ENCODE measurements at regions not wholly inside any gene's neighbourhood (a gene's known extent, or its start where the extent isn't known, plus 50 kb on each side); places are given as distances from the start of the nearest gene placed in this dataset.

DNA sequence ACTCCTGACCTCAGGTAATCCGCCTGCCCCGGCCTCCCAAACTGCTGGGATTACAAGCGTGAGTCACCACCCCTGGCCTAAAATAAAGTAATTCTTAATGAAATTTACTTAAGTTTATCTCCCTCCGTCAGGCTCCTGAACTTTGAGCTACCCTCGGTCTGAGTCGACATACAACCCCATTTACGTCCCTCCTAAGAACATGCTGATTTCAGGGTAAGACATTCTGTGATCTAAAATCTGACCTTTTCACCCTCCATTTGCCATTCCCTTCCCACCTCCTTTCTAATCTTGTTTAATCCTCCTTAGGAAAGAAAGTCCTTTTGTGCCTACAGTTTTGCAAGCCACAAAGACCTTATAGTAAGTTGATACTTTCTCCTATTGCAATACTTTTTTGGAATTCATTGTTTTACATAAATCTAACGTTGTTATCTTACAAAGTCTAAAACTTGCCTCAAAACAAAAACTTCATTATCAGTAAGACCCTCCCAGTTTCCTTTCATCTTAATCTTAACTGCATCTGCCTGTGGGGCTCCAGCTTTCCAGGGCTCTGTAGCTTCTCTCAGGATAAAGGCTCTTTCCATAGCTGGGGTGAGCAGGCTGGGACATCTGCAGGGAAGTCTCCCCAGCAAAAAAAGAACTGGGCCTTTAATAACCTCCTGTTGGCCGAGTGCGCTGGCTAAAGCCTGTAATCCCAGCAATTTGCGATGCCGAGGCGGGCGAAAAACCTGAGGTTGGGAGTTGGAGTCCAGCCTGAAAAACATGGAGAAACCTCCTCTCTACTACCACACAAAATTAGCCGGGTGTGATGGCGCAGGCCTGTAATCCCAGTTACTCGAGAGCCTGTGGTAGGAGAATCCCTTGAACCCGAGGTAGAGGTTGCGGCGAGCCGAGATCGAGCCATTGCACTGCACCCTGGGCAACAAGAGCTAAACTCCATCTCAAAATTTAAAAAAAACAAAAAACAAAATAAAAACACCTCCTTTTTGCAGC lies 143.1 kb downstream of the ZNF737 start:
- no peak overlapping the region; the same call in 1 of the 2 replicates for H4K5ac ChIP-seq (ENCODE audit: low read depth, low read length)
- H3K14ac ChIP-seq (replicated peaks; ENCODE audit: low read depth, low read length): no peak overlapping the region
- intact Hi-C loops (cut with micrococcal nuclease): no loop called here
- H2BK120ac ChIP-seq (ENCODE audit: low read depth, low read length): no peak overlapping the region
- no peak overlapping the region for H2BK5ac ChIP-seq (ENCODE audit: low read depth, low read length, poor library complexity, severe bottlenecking)
- no peak overlapping the region for H2AK5ac ChIP-seq (ENCODE audit: low read depth, low read length)
- no peaks in the 10 kb centered on the region for H3K36me3 ChIP-seq (ENCODE audit: control insufficient read depth, insufficient read depth, low read length)
- H3K4me1 ChIP-seq (ENCODE audit: control insufficient read depth, insufficient read depth, low read length): no peaks in the 10 kb centered on the region
- in situ Hi-C loops (cut with MboI; ENCODE audit: low sequenced_read_pairs): no loop called here
- no peak overlapping the region for H4K8ac ChIP-seq (ENCODE audit: low read depth in 2 of 2, low read length in 2 of 2)
- H3K9me1 ChIP-seq (ENCODE audit: insufficient read depth, low read length): no peaks in the 10 kb centered on the region
- H4K20me1 ChIP-seq (ENCODE audit: insufficient read depth, low read length): no peaks in the 10 kb centered on the region
- H3K23ac ChIP-seq (ENCODE audit: low read depth, low read length): no peak overlapping the region
- no peak overlapping the region for H2BK20ac ChIP-seq (ENCODE audit: low read depth, low read length)
- no peaks in the 10 kb centered on the region for H3K27me3 ChIP-seq (ENCODE audit: control insufficient read depth, insufficient read depth, low read length)
- no peak overlapping the region for H3K18ac ChIP-seq (ENCODE audit: low read depth, low read length)
- POLR2A ChIA-PET (ENCODE audit: unreplicated experiment): interaction anchor here (0.6 kb wide), 1 partner anchor 792 kb away, joined by 4 read pairs; no protein-coding TSS in a partner anchor
- no TSS peak for BruUV-seq (replicated peaks)
- peaks cover 7% of the 10 kb centered on the region for H3K9me3 ChIP-seq (ENCODE audit: control insufficient read depth, insufficient read depth, low read length)
- H3K4ac ChIP-seq (ENCODE audit: low read depth, low read length): no peak overlapping the region
- H2AFZ ChIP-seq (replicated peaks; ENCODE audit: low read length, poor library complexity): no peak overlapping the region
- no peak overlapping the region for H3K4me3 ChIP-seq (ENCODE audit: insufficient read depth, low read depth, low read length)
- H3K27ac ChIP-seq (ENCODE audit: insufficient read depth, low read length): no peak overlapping the region; the same call in 1 of the 2 replicates
- ATAC-seq (ENCODE audit: low read depth) (no peak), DNase-seq (no peak)
- H2BK15ac ChIP-seq (ENCODE audit: low read depth, low read length): no peak overlapping the region
- no peak overlapping the region for H4K91ac ChIP-seq (ENCODE audit: insufficient read depth, low read depth, low read length)
- H3K79me1 ChIP-seq (ENCODE audit: low read depth in 1 of 2, low read length in 2 of 2): no peaks in the 10 kb centered on the region
- H3K56ac ChIP-seq (ENCODE audit: extremely low read depth, insufficient read depth, low read length): no peak overlapping the region
- H3K9ac ChIP-seq (ENCODE audit: low read depth, low read length): no peak overlapping the region
- H3K4me2 ChIP-seq (ENCODE audit: low read depth, low read length): no peak overlapping the region
- CTCF ChIA-PET: no interaction called here
- dilution Hi-C loops (cut with HindIII; ENCODE audit: low sequenced_read_pairs, unreplicated experiment): no loop called here
- H2AK9ac ChIP-seq (replicated peaks; ENCODE audit: low read depth, low read length, poor library complexity): no peak overlapping the region
- WGBS, 2 experiments (ENCODE audit: extremely low coverage in 2 of 2, insufficient read length in 1 of 2): 80% methylated on average over 1 of the region's 22 CpGs; no CpG with 5 or more reads in 1 of the 2 experiments
- TF ChIP-seq ELK1 (IDR thresholded peaks at IDR 0.05; ENCODE audit: borderline replicate concordance, low read depth, low read length): no peak
- TF ChIP-seq CTCF (conservative IDR thresholded peaks at IDR 0.05; ENCODE audit: low read depth, low read length): no peak
- TF ChIP-seq, protein P1, sequence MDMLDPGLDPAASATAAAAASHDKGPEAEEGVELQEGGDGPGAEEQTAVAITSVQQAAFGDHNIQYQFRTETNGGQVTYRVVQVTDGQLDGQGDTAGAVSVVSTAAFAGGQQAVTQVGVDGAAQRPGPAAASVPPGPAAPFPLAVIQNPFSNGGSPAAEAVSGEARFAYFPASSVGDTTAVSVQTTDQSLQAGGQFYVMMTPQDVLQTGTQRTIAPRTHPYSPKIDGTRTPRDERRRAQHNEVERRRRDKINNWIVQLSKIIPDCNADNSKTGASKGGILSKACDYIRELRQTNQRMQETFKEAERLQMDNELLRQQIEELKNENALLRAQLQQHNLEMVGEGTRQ (IDR thresholded peaks at IDR 0.05; ENCODE audit: low read depth, low read length): no peak
- TF ChIP-seq MAFK (IDR thresholded peaks at IDR 0.05; ENCODE audit: low read depth, low read length): no peak
- no peak for TF ChIP-seq BHLHE40 (IDR thresholded peaks at IDR 0.05; ENCODE audit: low read depth, low read length)
- no peak for TF ChIP-seq MXI1 (IDR thresholded peaks at IDR 0.05; ENCODE audit: borderline replicate concordance, low read depth, low read length)
- TF ChIP-seq RFX5 (IDR thresholded peaks at IDR 0.05; ENCODE audit: low read depth, low read length): no peak
- TF ChIP-seq MAZ (IDR thresholded peaks at IDR 0.05; ENCODE audit: borderline replicate concordance, low read depth, low read length): no peak
- TF ChIP-seq CEBPB (IDR thresholded peaks at IDR 0.05; ENCODE audit: low read depth, low read length): no peak
- TF ChIP-seq POLR2A (IDR thresholded peaks at IDR 0.05; ENCODE audit: low read depth, low read length): no peak
- no peak for TF ChIP-seq SMC3 (IDR thresholded peaks at IDR 0.05; ENCODE audit: low read depth, low read length)
- TF ChIP-seq NFE2L2 (IDR thresholded peaks at IDR 0.05; ENCODE audit: low read depth, low read length): no peak
- no peak for TF ChIP-seq CHD1 (IDR thresholded peaks at IDR 0.05; ENCODE audit: low read depth, low read length)
- TF ChIP-seq FOS (IDR thresholded peaks at IDR 0.05; ENCODE audit: low read depth, low read length): no peak
- no peak for TF ChIP-seq RAD21 (IDR thresholded peaks at IDR 0.05; ENCODE audit: low read length)
